ENCODE measurements at regions not wholly inside any gene's neighbourhood (a gene's known extent, or its start where the extent isn't known, plus 50 kb on each side); places are given as distances from the start of the nearest gene placed in this dataset.

- DNase-seq (ENCODE audit: low spot score): no peak
- no peak for FAIRE-seq
- Histone ChIP-seq H3K27me3 (ENCODE audit: control insufficient read depth in 1 of 2, insufficient read depth in 2 of 2, low read length in 2 of 2) (no peaks in the 10 kb centered on the region), H4K20me1 (ENCODE audit: insufficient read depth, low read length) (no peaks in the 10 kb centered on the region), H3K9ac (ENCODE audit: insufficient read depth, low read depth, low read length) (no peak overlapping the region), H2AFZ (ENCODE audit: low read length) (no peak overlapping the region), H3K9me3 (ENCODE audit: low read length) (peaks cover 11% of the 10 kb centered on the region), H3K27ac (ENCODE audit: extremely low read length, insufficient read depth, low read length) (no peak overlapping the region), H3K4me3 (replicated peaks in 1 of 3; ENCODE audit: insufficient read depth in 1 of 3, low read depth in 2 of 3, low read length in 3 of 3) (no peak overlapping the region), H3K4me2 (ENCODE audit: low read depth, low read length) (no peak overlapping the region), H3K36me3 (replicated peaks in 1 of 2; ENCODE audit: control insufficient read depth in 1 of 2, insufficient read depth in 2 of 2, low read length in 2 of 2) (no peaks in the 10 kb centered on the region), H3K79me2 (ENCODE audit: insufficient read depth, low read length) (no peaks in the 10 kb centered on the region), H3K4me1 (ENCODE audit: insufficient read depth, low read length) (no peaks in the 10 kb centered on the region)
- ChIA-PET POLR2A (no interaction called here), CTCF (ENCODE audit: low intra/inter-chr PET ratio, low total read pairs) (no interaction called here)
- TF ChIP-seq TAF1 (CRISPR knock-in tag; IDR thresholded peaks at IDR 0.05) (no peak), RBM39 (IDR thresholded peaks at IDR 0.05; ENCODE audit: low read depth, low read length, poor library complexity, severe bottlenecking) (no peak), SP1 (IDR thresholded peaks at IDR 0.05) (no peak), SP1 (CRISPR knock-in tag; IDR thresholded peaks at IDR 0.05) (no peak), REL (CRISPR knock-in tag; conservative IDR thresholded peaks at IDR 0.05) (no peak), ZNF12 (CRISPR knock-in tag; IDR thresholded peaks at IDR 0.05) (no peak), KLF12 (CRISPR knock-in tag; IDR thresholded peaks at IDR 0.05; ENCODE audit: borderline replicate concordance) (no peak), MLX (CRISPR knock-in tag; IDR thresholded peaks at IDR 0.05) (no peak), SYNCRIP (IDR thresholded peaks at IDR 0.05; ENCODE audit: insufficient read depth, low read depth, low read length) (no peak)
- intact Hi-C loops (cut with micrococcal nuclease; ENCODE audit: unreplicated experiment) (no loop called here), in situ Hi-C loops (cut with HindIII; ENCODE audit: extremely low pct_ligation_motif_present, low pct_unique_long_range_greater_than_20kb) (no loop called here)
- WGBS (ENCODE audit: low lambda C conversion rate): 6% methylated on average over 6 of the region's 6 CpGs
- no peak for ATAC-seq
- BruUV-seq (replicated peaks): no TSS peak
These were observed 233.2 kb downstream of the ACKR3 start for GRCh38 chr2:236802862-236803261.

GRCh38 chr2:236803621-236804020 lies 234.0 kb downstream of the ACKR3 start:
- POLR2A ChIA-PET: no interaction called here
- FAIRE-seq (no peak), ATAC-seq (no peak), DNase-seq (ENCODE audit: low spot score) (no peak)
- no peak overlapping the region for H3K9ac ChIP-seq (ENCODE audit: insufficient read depth, low read depth, low read length)
- H3K4me2 ChIP-seq (ENCODE audit: low read depth, low read length): no peak overlapping the region
- intact Hi-C loops (cut with micrococcal nuclease; ENCODE audit: unreplicated experiment) (no loop called here), in situ Hi-C loops (cut with HindIII; ENCODE audit: extremely low pct_ligation_motif_present, low pct_unique_long_range_greater_than_20kb) (no loop called here)
- peaks cover 19% of the 10 kb centered on the region for H3K9me3 ChIP-seq (ENCODE audit: low read length)
- 79% methylated on average over 14 of the region's 20 CpGs for WGBS (ENCODE audit: low lambda C conversion rate)
- H3K36me3 ChIP-seq (replicated peaks in 1 of 2; ENCODE audit: control insufficient read depth in 1 of 2, insufficient read depth in 2 of 2, low read length in 2 of 2): no peaks in the 10 kb centered on the region
- H3K27me3 ChIP-seq (ENCODE audit: control insufficient read depth in 1 of 2, insufficient read depth in 2 of 2, low read length in 2 of 2): no peaks in the 10 kb centered on the region; a peak in 1 of 5 replicates
- H3K27ac ChIP-seq (ENCODE audit: extremely low read length, insufficient read depth, low read length): no peak overlapping the region
- no peak overlapping the region for H2AFZ ChIP-seq (ENCODE audit: low read length)
- CTCF ChIA-PET (ENCODE audit: low intra/inter-chr PET ratio, low total read pairs): no interaction called here
- no peaks in the 10 kb centered on the region for H4K20me1 ChIP-seq (ENCODE audit: insufficient read depth, low read length)
- no TSS peak for BruUV-seq (replicated peaks)
- H3K79me2 ChIP-seq (ENCODE audit: insufficient read depth, low read length): no peaks in the 10 kb centered on the region
- H3K4me1 ChIP-seq (ENCODE audit: insufficient read depth, low read length): no peaks in the 10 kb centered on the region
- H3K4me3 ChIP-seq (replicated peaks in 1 of 3; ENCODE audit: insufficient read depth in 1 of 3, low read depth in 2 of 3, low read length in 3 of 3): no peak overlapping the region
- TF ChIP-seq ZNF761 (CRISPR knock-in tag; conservative IDR thresholded peaks at IDR 0.05) (no peak), ZMAT5 (CRISPR knock-in tag; IDR thresholded peaks at IDR 0.05; ENCODE audit: borderline replicate concordance, low read depth) (no peak), ZFAT (CRISPR knock-in tag; conservative IDR thresholded peaks at IDR 0.05) (no peak), HMG20B (CRISPR knock-in tag; conservative IDR thresholded peaks at IDR 0.05) (no peak), ZNF136 (CRISPR knock-in tag; IDR thresholded peaks at IDR 0.05; ENCODE audit: low read depth) (no peak), ZBED4 (CRISPR knock-in tag; IDR thresholded peaks at IDR 0.05; ENCODE audit: borderline replicate concordance) (no peak), ZNF577 (CRISPR knock-in tag; IDR thresholded peaks at IDR 0.05; ENCODE audit: borderline replicate concordance, low read depth) (no peak), ZNF230 (CRISPR knock-in tag; IDR thresholded peaks at IDR 0.05) (no peak), SYNCRIP (IDR thresholded peaks at IDR 0.05; ENCODE audit: insufficient read depth, low read depth, low read length) (no peak)

All from HepG2 (cell line).